ENCODE measurements at regions not wholly inside any gene's neighbourhood (a gene's known extent, or its start where the extent isn't known, plus 50 kb on each side); places are given as distances from the start of the nearest gene placed in this dataset.
"Not testable (repeated sequence)": the region's sequence is repeated elsewhere in the genome, so short reads cannot be mapped to it uniquely, and the experiment has no call there.

GRCh38 chr12:19771858-19772257 lies 332.6 kb downstream of the AEBP2 start:
- no peak for DNase-seq (ENCODE audit: low spot score)

- no peak for DNase-seq (ENCODE audit: low spot score)
Measured at GRCh38 chr12:19772776-19773175, 333.5 kb downstream of the AEBP2 start.

GRCh38 chr12:19775241-19775640 lies 335.9 kb downstream of the AEBP2 start:
- DNase-seq (ENCODE audit: low spot score) = no peak

GRCh38 chr12:19775976-19776375 lies 336.7 kb downstream of the AEBP2 start:
- DNase-seq (ENCODE audit: low spot score) = not testable (repeated sequence)

GRCh38 chr12:19778172-19778571 lies 338.9 kb downstream of the AEBP2 start:
- no peak for DNase-seq (ENCODE audit: low spot score)

- no peak for DNase-seq (ENCODE audit: low spot score)
Measured at GRCh38 chr12:19778797-19779196, 339.5 kb downstream of the AEBP2 start.

GRCh38 chr12:19779395-19780056 lies 340.2 kb downstream of the AEBP2 start:
- DNase-seq (ENCODE audit: low spot score) = no peak

- DNase-seq (ENCODE audit: low spot score) = no peak
Measured at GRCh38 chr12:19780460-19780859, 341.2 kb downstream of the AEBP2 start.

- peak; percentile 31 for DNase-seq (ENCODE audit: low spot score)
Measured at GRCh38 chr12:19783547-19784444, 344.5 kb downstream of the AEBP2 start.

GRCh38 chr12:19792028-19792427 lies 352.7 kb downstream of the AEBP2 start:
- no peak for DNase-seq (ENCODE audit: low spot score)

- no peak for DNase-seq (ENCODE audit: low spot score)
Measured at GRCh38 chr12:19794116-19794515, 354.8 kb downstream of the AEBP2 start.

- DNase-seq (ENCODE audit: low spot score) = no peak
Measured at GRCh38 chr12:19799216-19799615, 359.9 kb downstream of the AEBP2 start.

- no peak for DNase-seq (ENCODE audit: low spot score)
Measured at GRCh38 chr12:19799895-19800602, 360.8 kb downstream of the AEBP2 start.

- DNase-seq (ENCODE audit: low spot score) = no peak
Measured at GRCh38 chr12:19800884-19801283, 361.6 kb downstream of the AEBP2 start.

GRCh38 chr12:19801941-19802340 lies 362.6 kb downstream of the AEBP2 start:
- DNase-seq (ENCODE audit: low spot score) = no peak

- DNase-seq (ENCODE audit: low spot score) = no peak
Measured at GRCh38 chr12:19802915-19803314, 363.6 kb downstream of the AEBP2 start.

GRCh38 chr12:19804737-19805136 lies 365.4 kb downstream of the AEBP2 start:
- DNase-seq (ENCODE audit: low spot score) = no peak

- no peak for DNase-seq (ENCODE audit: low spot score)
Measured at GRCh38 chr12:19808371-19808770, 369.1 kb downstream of the AEBP2 start.

GRCh38 chr12:19810213-19810612 lies 370.9 kb downstream of the AEBP2 start:
- DNase-seq (ENCODE audit: low spot score) = no peak

GRCh38 chr12:19811922-19812321 lies 372.6 kb downstream of the AEBP2 start:
- no peak for DNase-seq (ENCODE audit: low spot score)

- no peak for DNase-seq (ENCODE audit: low spot score)
Measured at GRCh38 chr12:19819231-19819630, 379.9 kb downstream of the AEBP2 start.

- DNase-seq (ENCODE audit: low spot score) = no peak
Measured at GRCh38 chr12:19822476-19822875, 383.2 kb downstream of the AEBP2 start.

- DNase-seq (ENCODE audit: low spot score) = not testable (repeated sequence)
Measured at GRCh38 chr12:19823326-19823725, 384.0 kb downstream of the AEBP2 start.

All from D341Med (cell line).